HCT116 (cell line): ENCODE measurements at regions not wholly inside any gene's neighbourhood (a gene's known extent, or its start where the extent isn't known, plus 50 kb on each side); places are given as distances from the start of the nearest gene placed in this dataset.

Experiments
- ATAC-seq: fragments of 200-7000 bp; cut with Tn5 transposase; 2 replicates; pipeline ENCODE4 v1.9.1; 2020; ENCODE audit warnings: mild to moderate bottlenecking, moderate library complexity
- BruUV-seq: library from RNA; stranded (reverse); fragments of 400-500 nt; replicated peaks from 2 replicates; lab custom pipeline; 2021; lab: Mats Ljungman, UMichigan
- CTCF ChIA-PET: fragments of 300-600 bp; sonication (Branson Sonifier 250); formaldehyde crosslinking; loops from one replicate; lab custom pipeline; 2021; ENCODE audit warnings: antibody characterized with exemption; lab: Charles Lee
- POLR2A ChIA-PET: fragments of 300-600, 350-600 bp; sonication (Branson Sonifier 250); formaldehyde crosslinking; loops from one replicate; lab custom pipeline; 2021; ENCODE audit warnings: antibody characterized with exemption; lab: Charles Lee
- RAD21 ChIA-PET, 2 experiments: fragments of 300-600 bp; sonication (Branson Sonifier 250); formaldehyde crosslinking; loops; one replicate each; lab custom pipeline; 2023; ENCODE audit warnings: low total read pairs in 2 of 2; ENCODE audit not compliant: uncharacterized antibody in 2 of 2, unreplicated experiment in 2 of 2, low non-redundant PET in 1 of 2; lab: Charles Lee
- DNase-seq: peaks from one replicate; pipeline ENCODE4 v3.0.0-alpha.2; 2010; ENCODE audit warnings: low read depth, low spot score
- H2AFZ ChIP-seq: fragments of 200-600 bp; shearing (Covaris generic), sonication (generic); 2 replicates; pipeline ENCODE4 v1.6.1; 2017; ENCODE audit warnings: low read depth, mixed run types, mixed read lengths, antibody characterized with exemption, low read length; ENCODE audit not compliant: poor library complexity, severe bottlenecking
- H3K27ac ChIP-seq: 2 replicates; pipeline ENCODE4 v1.5.1; 2012; ENCODE audit warnings: low read depth, low read length
- H3K27me3 ChIP-seq: fragments of 200-600 bp; sonication (generic); 2 replicates; pipeline ENCODE4 v1.6.1; 2016; ENCODE audit warnings: mixed run types, low read length, mixed read lengths; ENCODE audit not compliant: insufficient read depth
- H3K36me3 ChIP-seq, 2 experiments: fragments of 200-500 bp in 1 of 2; fragments of 200-600 bp in 1 of 2; sonication (Bioruptor generic) in 1 of 2; sonication (generic) in 1 of 2; 2 replicates each; pipeline versions ENCODE4 v1.5.1 to v1.6.1; 2014 to 2016; ENCODE audit warnings: low read length in 2 of 2, inconsistent platforms in 1 of 2, mixed read lengths in 1 of 2, mixed run types in 1 of 2; ENCODE audit not compliant: insufficient read depth in 2 of 2, control insufficient read depth in 1 of 2
- H3K4me1 ChIP-seq, 2 experiments: fragments of 200-600 bp in 1 of 2; sonication (generic) in 1 of 2; 2 replicates each; pipeline versions ENCODE4 v1.5.1 to v1.6.1; 2012 to 2017; ENCODE audit warnings: low read length in 2 of 2, inconsistent platforms in 1 of 2, mild to moderate bottlenecking in 1 of 2, mixed read lengths in 1 of 2, mixed run types in 1 of 2, moderate library complexity in 1 of 2; ENCODE audit not compliant: insufficient read depth in 2 of 2, control insufficient read depth in 1 of 2
- H3K4me2 ChIP-seq: fragments of 200-600 bp; sonication (generic); 2 replicates; pipeline ENCODE4 v1.6.1; 2017; ENCODE audit warnings: mixed run types, low read length, mixed read lengths
- H3K4me3 ChIP-seq, 2 experiments: fragments of 200-600 bp in 1 of 2; sonication (generic) in 1 of 2; replicated peaks in 1 of 2; 2 replicates each; pipeline ENCODE4 v1.5.1; 2011 to 2016; ENCODE audit warnings: low read length in 2 of 2, control low read depth in 1 of 2, low read depth in 1 of 2, mild to moderate bottlenecking in 1 of 2, mixed read lengths in 1 of 2, mixed run types in 1 of 2
- H3K79me2 ChIP-seq: fragments of 200-600 bp; sonication (generic); 2 replicates; pipeline ENCODE4 v1.6.1; 2017; ENCODE audit warnings: mild to moderate bottlenecking, mixed run types, low read length, moderate library complexity, mixed read lengths; ENCODE audit not compliant: insufficient read depth
- H3K9ac ChIP-seq: fragments of 200-600 bp; sonication (generic); 2 replicates; pipeline ENCODE4 v1.6.1; 2016; ENCODE audit warnings: low read length, mixed read lengths
- H3K9me2 ChIP-seq: fragments of 200-600 bp; sonication (generic), shearing (Covaris generic); 2 replicates; pipeline ENCODE4 v1.6.1; 2017; ENCODE audit warnings: mixed run types, mild to moderate bottlenecking, moderate library complexity; ENCODE audit not compliant: insufficient read depth
- H3K9me3 ChIP-seq, 2 experiments: fragments of 200-500 bp in 1 of 2; fragments of 200-600 bp in 1 of 2; sonication (Bioruptor generic) in 1 of 2; sonication (generic) in 1 of 2; 2 replicates each; pipeline ENCODE4 v1.6.1; 2014 to 2017; ENCODE audit warnings: low read length in 2 of 2, mixed read lengths in 2 of 2, inconsistent platforms in 1 of 2, low read depth in 1 of 2, mild to moderate bottlenecking in 1 of 2, mixed run types in 1 of 2, moderate library complexity in 1 of 2; ENCODE audit not compliant: control insufficient read depth in 1 of 2, insufficient read depth in 1 of 2
- H4K20me1 ChIP-seq: fragments of 200-600 bp; sonication (generic), shearing (Covaris generic); 2 replicates; pipeline ENCODE4 v1.6.1; 2017; ENCODE audit warnings: mixed run types, mild to moderate bottlenecking, moderate library complexity; ENCODE audit not compliant: insufficient read depth
- CBX3 ChIP-seq: IDR thresholded peaks from 2 replicates; pipeline ENCODE4 v1.6.1; 2012; ENCODE audit warnings: low read depth
- EGR1 ChIP-seq: IDR thresholded peaks from 2 replicates; pipeline ENCODE4 v1.6.1; 2012; ENCODE audit warnings: low read depth
- EZH2 ChIP-seq: fragments of 200-600 bp; sonication (generic); IDR thresholded peaks from 2 replicates; pipeline ENCODE4 v1.6.1; 2017; ENCODE audit warnings: antibody characterized with exemption, mixed run types
- RAD21 ChIP-seq: IDR thresholded peaks from 2 replicates; pipeline ENCODE4 v1.6.1; 2012; ENCODE audit warnings: low read depth, mild to moderate bottlenecking
- SIN3A ChIP-seq: IDR thresholded peaks from 2 replicates; pipeline ENCODE4 v1.6.1; 2012; ENCODE audit warnings: low read depth
- YY1 ChIP-seq: IDR thresholded peaks from 2 replicates; pipeline ENCODE4 v1.6.1; 2011; ENCODE audit warnings: low read length, low read depth, moderate library complexity, mild to moderate bottlenecking; ENCODE audit not compliant: insufficient replicate concordance; ENCODE audit errors: extremely low read depth
- intact Hi-C: fragments of 100-400 bp; cut with micrococcal nuclease; formaldehyde crosslinking; loops from 2 replicates; pipeline ENCODE4 v1.10.0; 2022
- TF ChIP-seq, protein P1 (sequence below): IDR thresholded peaks from 2 replicates; pipeline ENCODE4 v1.6.1; 2011; ENCODE audit warnings: mild to moderate bottlenecking, low read length, moderate library complexity; ENCODE audit not compliant: insufficient replicate concordance; ENCODE audit errors: extremely low read depth
- TF ChIP-seq, protein P2 (sequence below): IDR thresholded peaks from 2 replicates; pipeline ENCODE4 v1.6.1; 2012

- ChIA-PET CTCF (no interaction called here), RAD21 (no interaction called here)
- intact Hi-C loops, result no loop called here
- Histone ChIP-seq H3K4me1 (no peaks in the 10 kb centered on the region), H3K9me3 (peaks cover 34 to 44% of the 10 kb centered on the region in 2 experiments), H3K9me2 (no peaks in the 10 kb centered on the region), H3K36me3 (no peaks in the 10 kb centered on the region), H4K20me1 (no peaks in the 10 kb centered on the region), H2AFZ (no peak overlapping the region), H3K9ac (no peak overlapping the region), H3K4me3 (no peak overlapping the region), H3K27me3 (no peaks in the 10 kb centered on the region), H3K4me2 (no peak overlapping the region), H3K79me2 (no peaks in the 10 kb centered on the region), H3K27ac (no peak overlapping the region)
- DNase-seq (no peak), ATAC-seq (no peak)
- no TSS peak for BruUV-seq
- TF ChIP-seq YY1 (no peak), EZH2 (no peak), EGR1 (no peak), CBX3 (no peak), SIN3A (no peak), RAD21 (no peak)
- TF ChIP-seq, protein P1, sequence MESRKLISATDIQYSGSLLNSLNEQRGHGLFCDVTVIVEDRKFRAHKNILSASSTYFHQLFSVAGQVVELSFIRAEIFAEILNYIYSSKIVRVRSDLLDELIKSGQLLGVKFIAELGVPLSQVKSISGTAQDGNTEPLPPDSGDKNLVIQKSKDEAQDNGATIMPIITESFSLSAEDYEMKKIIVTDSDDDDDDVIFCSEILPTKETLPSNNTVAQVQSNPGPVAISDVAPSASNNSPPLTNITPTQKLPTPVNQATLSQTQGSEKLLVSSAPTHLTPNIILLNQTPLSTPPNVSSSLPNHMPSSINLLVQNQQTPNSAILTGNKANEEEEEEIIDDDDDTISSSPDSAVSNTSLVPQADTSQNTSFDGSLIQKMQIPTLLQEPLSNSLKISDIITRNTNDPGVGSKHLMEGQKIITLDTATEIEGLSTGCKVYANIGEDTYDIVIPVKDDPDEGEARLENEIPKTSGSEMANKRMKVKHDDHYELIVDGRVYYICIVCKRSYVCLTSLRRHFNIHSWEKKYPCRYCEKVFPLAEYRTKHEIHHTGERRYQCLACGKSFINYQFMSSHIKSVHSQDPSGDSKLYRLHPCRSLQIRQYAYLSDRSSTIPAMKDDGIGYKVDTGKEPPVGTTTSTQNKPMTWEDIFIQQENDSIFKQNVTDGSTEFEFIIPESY, result no peak
- TF ChIP-seq, protein P2, sequence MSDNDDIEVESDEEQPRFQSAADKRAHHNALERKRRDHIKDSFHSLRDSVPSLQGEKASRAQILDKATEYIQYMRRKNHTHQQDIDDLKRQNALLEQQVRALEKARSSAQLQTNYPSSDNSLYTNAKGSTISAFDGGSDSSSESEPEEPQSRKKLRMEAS, result no peak
- TF ChIP-seq, all 23 proteins: peak for 0
- POLR2A ChIA-PET, result no interaction called here
Observed at GRCh38 chr10:105759669-105760068, 1118.6 kb downstream of the SORCS3 start.
